K562 (cell line): ENCODE measurements at regions not wholly inside any gene's neighbourhood (a gene's known extent, or its start where the extent isn't known, plus 50 kb on each side); places are given as distances from the start of the nearest gene placed in this dataset.

Experiments used
- ATAC-seq: fragments of 200-7000 bp; cut with Tn5 transposase; 3 replicates; pipeline ENCODE4 v1.9.1; 2020; ENCODE audit warnings: moderate library complexity
- BruUV-seq: library from RNA; stranded (reverse); fragments of 400-500 nt; replicated peaks from 2 replicates; lab custom pipeline; 2021; lab: Mats Ljungman, UMichigan
- CTCF ChIA-PET: fragments of 300-600 bp; formaldehyde crosslinking; extraction: SDS; loops from one replicate; lab custom pipeline; 2021; ENCODE audit warnings: low intra/inter-chr PET ratio; lab: Yijun Ruan, JAX
- POLR2A ChIA-PET: fragments of 300-600, 350-650 bp; sonication (Branson Sonifier 250); formaldehyde crosslinking; extraction: SDS; loops from one replicate; lab custom pipeline; 2021; ENCODE audit warnings: antibody characterized with exemption, inconsistent platforms; lab: Yijun Ruan, JAX
- DNase-seq, 4 experiments: peaks; one replicate each; pipeline versions ENCODE4 v3.0.0 to v3.0.0-alpha.2; 2011 to 2018; ENCODE audit warnings: low spot score in 3 of 4, mixed read lengths in 3 of 4; ENCODE audit errors: extremely low read depth in 1 of 4
- FAIRE-seq: peaks from 2 replicates; lab custom pipeline; 2011; peaks lifted over from hg19 to GRCh38; lab: Jason Lieb, UNC
- H2AFZ ChIP-seq: 2 replicates; pipeline ENCODE4 v1.6.0; 2011; ENCODE audit warnings: low read depth, low read length, control low read depth, inconsistent platforms
- H3K27ac ChIP-seq: fragments of 200-600 bp; 3 replicates; pipeline ENCODE4 v1.8.0; 2011; ENCODE audit warnings: low read depth, mild to moderate bottlenecking, control low read depth, inconsistent platforms, low read length, moderate library complexity, mixed read lengths; ENCODE audit errors: extremely low read depth
- H3K27me3 ChIP-seq, 2 experiments: fragments of 300-600 bp in 1 of 2; 2 replicates in 1 of 2; 3 replicates in 1 of 2; pipeline versions ENCODE4 v1.6.0 to v1.8.0; 2011; ENCODE audit warnings: inconsistent platforms in 2 of 2, low read length in 2 of 2, mild to moderate bottlenecking in 1 of 2, mixed read lengths in 1 of 2, moderate library complexity in 1 of 2; ENCODE audit not compliant: control insufficient read depth in 2 of 2, insufficient read depth in 2 of 2
- H3K36me3 ChIP-seq: fragments of 300-600 bp; 3 replicates; pipeline ENCODE4 v1.8.0; 2011; ENCODE audit warnings: mild to moderate bottlenecking, low read length, inconsistent platforms; ENCODE audit not compliant: control insufficient read depth, insufficient read depth
- H3K4me1 ChIP-seq, 2 experiments: fragments of 200-600 bp in 1 of 2; replicated peaks in 1 of 2; 2 replicates in 1 of 2; 3 replicates in 1 of 2; pipeline versions ENCODE4 v1.5.1 to v1.8.0; 2011; ENCODE audit warnings: inconsistent platforms in 2 of 2, low read length in 2 of 2, mild to moderate bottlenecking in 1 of 2, mixed read lengths in 1 of 2, moderate library complexity in 1 of 2; ENCODE audit not compliant: control insufficient read depth in 2 of 2, insufficient read depth in 2 of 2
- H3K4me2 ChIP-seq: 2 replicates; pipeline ENCODE4 v1.6.1; 2011; ENCODE audit warnings: low read length, control low read depth, inconsistent platforms, mixed read lengths; ENCODE audit not compliant: insufficient read depth
- H3K4me3 ChIP-seq: fragments of 200-600 bp; sonication (generic), shearing (Covaris generic); 2 replicates; pipeline ENCODE4 v1.5.1; 2016; ENCODE audit warnings: control low read depth, inconsistent platforms
- H3K79me2 ChIP-seq: fragments of 200-600 bp; 3 replicates; pipeline ENCODE4 v1.8.0; 2011; ENCODE audit warnings: low read length, inconsistent platforms; ENCODE audit not compliant: control insufficient read depth, insufficient read depth
- H3K9ac ChIP-seq, 2 experiments: 2 replicates each; pipeline versions ENCODE4 v1.6.0 to v1.6.1; 2011; ENCODE audit warnings: low read depth in 2 of 2, low read length in 2 of 2, control low read depth in 1 of 2, inconsistent platforms in 1 of 2, mild to moderate bottlenecking in 1 of 2, mixed read lengths in 1 of 2; ENCODE audit not compliant: insufficient read depth in 1 of 2
- H3K9me1 ChIP-seq: one replicate; pipeline ENCODE4 v1.6.0; 2011; ENCODE audit warnings: inconsistent platforms, mild to moderate bottlenecking, low read length, moderate library complexity; ENCODE audit not compliant: control insufficient read depth, insufficient read depth
- H3K9me3 ChIP-seq: replicated peaks from 2 replicates; pipeline ENCODE4 v1.5.1; 2011; ENCODE audit warnings: low read depth, low read length, inconsistent platforms; ENCODE audit not compliant: control insufficient read depth, insufficient read depth
- H4K20me1 ChIP-seq: replicated peaks from 2 replicates; pipeline ENCODE4 v1.6.1; 2011; ENCODE audit warnings: low read length, inconsistent platforms, mixed read lengths; ENCODE audit not compliant: control insufficient read depth, insufficient read depth
- ELK1 ChIP-seq: sonication (generic); formaldehyde crosslinking; IDR thresholded peaks from 2 replicates; pipeline ENCODE4 v1.8.1; 2022; ENCODE audit warnings: missing genetic modification reagents
- KLF1 ChIP-seq: fragments of 450-650 bp; IDR thresholded peaks from 2 replicates; pipeline ENCODE4 v1.6.1; 2016; ENCODE audit warnings: missing genetic modification characterization, missing compliant biosample characterization
- SP1 ChIP-seq: sonication (generic); formaldehyde crosslinking; IDR thresholded peaks from 2 replicates; pipeline ENCODE4 v1.8.1; 2022; ENCODE audit warnings: mild to moderate bottlenecking, missing genetic modification reagents
- THRA ChIP-seq: fragments of 450-650 bp; IDR thresholded peaks from 2 replicates; pipeline ENCODE4 v1.6.1; 2017; ENCODE audit warnings: mild to moderate bottlenecking, moderate library complexity
- WGBS: fragments of 100-300 bp; shearing (Covaris generic); methylation state at CpG from one replicate; pipeline ENCODE4 v1.1.6; 2016; ENCODE audit warnings: low coverage, mixed read lengths; ENCODE audit not compliant: insufficient coverage; ENCODE audit errors: missing lambda C conversion rate; 5-methylcytosine and 5-hydroxymethylcytosine counted together
- in situ Hi-C: fragments of 300-500 bp; cut with MboI; formaldehyde crosslinking; loops from 4 replicates; pipeline ENCODE4 v1.15.0; 2018; ENCODE audit warnings: inconsistent platforms, mixed read lengths
- intact Hi-C: fragments of 100-400 bp; cut with micrococcal nuclease; formaldehyde crosslinking; loops from 2 replicates; pipeline ENCODE4 v1.14.2; 2022

GRCh38 chr20:39211060-39211748 lies 249.1 kb downstream of the DHX35 start:
- intact Hi-C loops, result no loop called here
- WGBS, result 0% methylated on average over 5 of the region's 5 CpGs
- CTCF ChIA-PET, result no interaction called here

More at GRCh38 chr20:39211060-39211748, 249.1 kb downstream of the DHX35 start:
- no peaks in the 10 kb centered on the region for H3K9me3 ChIP-seq
- H3K4me3 ChIP-seq, result no peak overlapping the region
- no peak for ATAC-seq
- H4K20me1 ChIP-seq, result no peaks in the 10 kb centered on the region
- no peak overlapping the region for H2AFZ ChIP-seq
- no peak for DNase-seq
- FAIRE-seq, result no peak
- no peak overlapping the region for H3K9ac ChIP-seq
- no peak overlapping the region for H3K4me2 ChIP-seq
- no peaks in the 10 kb centered on the region for H3K36me3 ChIP-seq
- POLR2A ChIA-PET, result no interaction called here
- in situ Hi-C loops, result no loop called here
- H3K79me2 ChIP-seq, result no peaks in the 10 kb centered on the region
- no peaks in the 10 kb centered on the region for H3K9me1 ChIP-seq
- no peaks in the 10 kb centered on the region for H3K4me1 ChIP-seq
- 0 out of 5 replicates have a peak, but pooled peaks cover 0 to 6% of the 10 kb centered on the region in 2 experiments for H3K27me3 ChIP-seq
- H3K27ac ChIP-seq, result no peak overlapping the region
- TF ChIP-seq ELK1 (CRISPR knock-in tag) (no peak), THRA (no peak), KLF1 (tag) (no peak), SP1 (no peak)
- BruUV-seq, result no TSS peak
